RWPE1 (cell line): ENCODE measurements at regions not wholly inside any gene's neighbourhood (a gene's known extent, or its start where the extent isn't known, plus 50 kb on each side); places are given as distances from the start of the nearest gene placed in this dataset.

ENCODE experiments used
- CTCF ChIA-PET: fragments of 350-600 bp; sonication (Branson Sonifier 250); formaldehyde crosslinking; extraction: SDS; loops from one replicate; lab custom pipeline; 2021; lab: Yijun Ruan, JAX
- POLR2A ChIA-PET: fragments of 400-600 bp; formaldehyde crosslinking; extraction: SDS; loops from one replicate; lab custom pipeline; 2020; ENCODE audit warnings: antibody characterized with exemption; ENCODE audit not compliant: low non-redundant PET; lab: Yijun Ruan, JAX
- DNase-seq: peaks from one replicate; pipeline ENCODE4 v3.0.0; 2012; ENCODE audit warnings: low spot score
- H3K27ac ChIP-seq: fragments of 450-650 bp; 2 replicates; pipeline ENCODE4 v1.5.1; 2017
- TF ChIP-seq, protein P1 (sequence below): fragments of 450-650 bp; conservative IDR thresholded peaks from 2 replicates; pipeline ENCODE4 v1.5.1; 2017; ENCODE audit warnings: low read depth, mild to moderate bottlenecking

DNA sequence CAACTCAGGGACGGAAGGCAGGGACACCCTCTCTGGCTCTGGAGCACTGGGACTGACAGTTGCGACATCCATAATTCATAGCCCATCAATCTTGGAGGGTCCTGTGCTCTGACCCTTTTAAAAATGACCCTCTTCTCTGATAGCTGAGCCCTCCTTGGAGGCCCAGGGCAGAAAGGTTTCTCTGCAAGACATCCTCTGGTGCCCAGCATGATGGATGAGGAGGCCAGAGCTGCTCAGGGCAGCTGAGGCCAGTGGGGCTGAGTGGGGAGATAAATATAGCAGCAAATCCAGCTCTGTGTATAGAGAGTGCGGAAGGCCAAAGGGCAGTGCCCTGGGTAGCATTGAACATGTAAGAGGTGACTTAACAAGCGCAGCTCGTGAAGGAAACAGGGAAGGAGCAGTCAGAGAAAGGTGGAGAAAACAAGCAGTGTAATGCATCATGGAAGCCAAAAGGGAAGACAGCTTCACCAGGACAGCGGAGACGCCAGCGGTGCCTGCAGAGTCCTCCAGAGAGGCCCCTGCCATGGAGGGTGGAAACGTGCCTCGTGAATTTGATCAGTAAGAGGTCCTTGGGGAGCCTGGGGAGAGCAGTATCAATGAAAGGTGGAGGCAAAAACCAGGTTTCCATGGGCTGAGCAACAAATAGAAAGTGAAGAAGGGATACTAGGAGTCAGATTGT, 50.4 kb upstream of the FMOD start:
- ChIA-PET CTCF (interaction anchor here (0.5 to 0.8 kb wide), 5 partner anchors 27 to 1248 kb away, joined by 3 to 7 read pairs (median 3); no protein-coding TSS in a partner anchor), POLR2A (no interaction called here)
- TF ChIP-seq, protein P1, sequence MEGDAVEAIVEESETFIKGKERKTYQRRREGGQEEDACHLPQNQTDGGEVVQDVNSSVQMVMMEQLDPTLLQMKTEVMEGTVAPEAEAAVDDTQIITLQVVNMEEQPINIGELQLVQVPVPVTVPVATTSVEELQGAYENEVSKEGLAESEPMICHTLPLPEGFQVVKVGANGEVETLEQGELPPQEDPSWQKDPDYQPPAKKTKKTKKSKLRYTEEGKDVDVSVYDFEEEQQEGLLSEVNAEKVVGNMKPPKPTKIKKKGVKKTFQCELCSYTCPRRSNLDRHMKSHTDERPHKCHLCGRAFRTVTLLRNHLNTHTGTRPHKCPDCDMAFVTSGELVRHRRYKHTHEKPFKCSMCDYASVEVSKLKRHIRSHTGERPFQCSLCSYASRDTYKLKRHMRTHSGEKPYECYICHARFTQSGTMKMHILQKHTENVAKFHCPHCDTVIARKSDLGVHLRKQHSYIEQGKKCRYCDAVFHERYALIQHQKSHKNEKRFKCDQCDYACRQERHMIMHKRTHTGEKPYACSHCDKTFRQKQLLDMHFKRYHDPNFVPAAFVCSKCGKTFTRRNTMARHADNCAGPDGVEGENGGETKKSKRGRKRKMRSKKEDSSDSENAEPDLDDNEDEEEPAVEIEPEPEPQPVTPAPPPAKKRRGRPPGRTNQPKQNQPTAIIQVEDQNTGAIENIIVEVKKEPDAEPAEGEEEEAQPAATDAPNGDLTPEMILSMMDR: no peak
- H3K27ac ChIP-seq: no peak overlapping the region
- no peak for DNase-seq

DNA sequence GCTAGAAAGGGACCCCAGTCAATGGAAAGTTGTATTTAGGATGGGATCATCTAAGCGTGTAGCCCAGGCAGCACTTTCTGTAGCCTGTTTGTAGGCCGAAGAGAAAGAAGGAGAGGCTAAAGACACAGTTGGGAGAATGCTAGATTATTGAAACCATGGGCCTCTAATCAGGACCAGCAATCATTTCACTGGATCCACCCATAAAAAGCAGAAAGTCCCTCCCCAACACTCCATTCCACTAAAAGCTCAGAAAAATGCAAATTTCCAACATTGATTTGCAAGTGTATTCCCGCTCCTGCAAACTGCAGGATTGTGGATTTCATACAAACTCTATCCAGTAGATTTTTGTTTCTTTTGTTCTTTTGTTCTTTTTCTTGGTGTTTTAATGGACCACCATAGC, 51.2 kb upstream of the FMOD start:
- DNase-seq: no peak
- ChIA-PET CTCF (interaction anchor here (0.6 to 1.0 kb wide), 2 partner anchors 40 to 802 kb away, joined by 3 read pairs; no protein-coding TSS in a partner anchor), POLR2A (no interaction called here)
- H3K27ac ChIP-seq: no peak overlapping the region
- TF ChIP-seq, protein P1: no peak

DNA sequence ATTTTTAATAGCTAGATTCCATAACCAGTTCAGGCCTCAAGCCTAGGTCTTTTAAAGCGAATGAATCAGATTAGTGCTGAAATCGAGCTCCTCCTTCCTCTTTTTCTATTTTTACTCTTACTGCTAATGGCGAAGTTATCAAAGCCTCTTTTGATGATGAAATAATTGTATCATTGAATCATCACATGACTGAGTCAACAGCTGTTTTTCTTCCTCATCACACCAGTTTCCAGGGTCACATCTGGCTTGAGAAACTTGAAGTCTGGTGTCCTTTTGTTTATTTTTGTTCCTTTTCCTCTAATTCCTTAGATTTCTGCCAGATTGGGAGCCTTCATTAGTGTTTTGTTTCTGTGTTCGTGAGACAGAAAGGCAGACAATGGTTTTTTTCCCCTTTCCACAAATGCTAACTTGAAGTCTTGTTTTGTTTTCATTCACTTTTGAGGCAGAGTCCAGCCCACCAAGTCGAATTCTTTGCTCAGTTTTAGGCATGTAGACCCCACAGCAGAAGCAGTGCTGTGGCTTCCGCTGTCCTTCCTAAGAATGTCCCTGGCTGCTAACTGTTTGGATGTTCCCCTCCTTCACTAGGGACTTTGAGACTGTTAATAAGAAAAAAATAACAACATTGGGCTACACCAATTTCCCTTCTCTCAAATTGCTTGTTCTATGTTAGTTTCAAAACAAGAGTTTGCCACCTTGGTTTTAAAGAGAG, 51.9 kb upstream of the FMOD start:
- ChIA-PET POLR2A (no interaction called here), CTCF (interaction anchor here (0.6 to 1.0 kb wide), 2 partner anchors 40 to 802 kb away, joined by 3 read pairs; no protein-coding TSS in a partner anchor)
- peak; percentile 73 for DNase-seq
- TF ChIP-seq, protein P1: no peak
- no peak overlapping the region for H3K27ac ChIP-seq

DNA sequence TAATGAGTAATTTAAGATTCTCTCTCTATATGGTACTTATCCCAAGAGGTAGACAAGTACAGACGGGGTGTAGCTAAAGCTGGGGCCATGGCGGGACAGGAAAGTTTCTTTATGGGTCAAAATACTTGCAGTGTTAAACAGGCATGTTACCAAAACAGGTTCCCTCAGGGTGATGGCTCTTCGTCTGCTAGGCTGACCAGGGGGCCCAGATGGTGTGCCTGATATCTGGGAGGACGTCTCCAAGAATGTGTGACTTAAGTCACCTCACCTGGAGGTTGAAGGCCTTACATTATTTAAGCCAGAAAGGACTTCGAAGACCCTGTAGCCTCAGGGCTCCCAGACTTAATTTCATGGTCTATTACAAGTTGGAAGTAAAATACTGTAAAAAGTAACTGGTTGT, 52.7 kb upstream of the FMOD start:
- TF ChIP-seq, protein P1: no peak

DNA sequence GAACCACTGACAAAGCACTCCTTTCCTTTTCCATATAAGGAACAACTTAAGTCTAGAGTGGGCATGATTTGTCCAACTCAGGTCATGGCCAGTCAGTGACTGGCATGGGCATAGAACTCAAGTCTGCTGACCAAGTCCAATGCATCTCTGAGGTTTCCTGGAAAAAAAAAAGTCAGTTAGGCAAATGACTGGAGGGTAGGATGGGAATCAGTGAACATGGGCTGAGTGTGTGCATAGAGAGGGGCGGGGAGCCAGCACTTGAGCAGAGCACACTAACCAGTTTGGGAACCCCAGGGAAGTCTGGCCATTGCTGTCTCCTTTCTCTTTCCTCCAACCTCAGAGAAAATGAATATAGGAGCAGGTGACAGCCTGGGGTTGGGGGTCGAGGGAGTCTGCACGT, 53.6 kb upstream of the FMOD start:
- TF ChIP-seq, protein P1: no peak
- ChIA-PET POLR2A (no interaction called here), CTCF (no interaction called here)
- DNase-seq: no peak
- no peak overlapping the region for H3K27ac ChIP-seq

More for the DNA sequence above, 52.7 kb upstream of the FMOD start:
- DNase-seq: no peak
- ChIA-PET CTCF (no interaction called here), POLR2A (no interaction called here)
- no peak overlapping the region for H3K27ac ChIP-seq

DNA sequence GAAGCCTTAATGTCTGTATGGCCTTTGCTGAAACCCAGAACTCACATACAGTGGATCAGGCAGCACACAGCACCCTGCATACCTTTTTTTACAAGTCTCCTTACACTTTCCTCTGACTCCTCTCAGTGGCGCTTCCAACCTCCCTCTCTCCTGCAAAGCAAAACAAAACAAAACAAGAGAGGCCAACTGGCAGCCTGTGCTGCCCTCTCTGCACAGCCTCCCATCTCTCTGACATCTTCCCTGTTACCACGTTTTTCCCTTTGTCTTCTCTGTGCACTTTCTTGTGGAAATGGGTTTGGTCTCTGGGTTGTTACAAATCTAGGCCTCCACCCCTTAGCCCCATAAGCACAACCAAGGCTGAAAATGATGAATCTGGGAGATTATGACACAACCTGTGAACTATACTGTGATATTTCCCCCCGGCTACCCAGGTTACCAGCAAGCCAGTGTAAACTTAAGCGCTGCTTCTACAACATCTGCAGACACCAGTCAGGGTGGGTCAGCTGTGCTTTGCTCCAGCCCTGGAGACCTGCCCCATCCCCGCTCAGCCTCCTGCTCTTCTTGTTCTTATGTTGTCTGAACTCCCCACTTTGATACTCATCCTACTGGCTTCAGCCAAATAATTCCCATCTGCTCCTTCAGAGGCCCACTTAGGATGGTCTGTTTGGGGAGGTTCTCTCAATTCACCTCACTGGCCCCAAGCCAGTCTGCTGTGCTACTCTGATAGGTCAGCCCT, 54.9 kb upstream of the FMOD start:
- no peak overlapping the region for H3K27ac ChIP-seq
- CTCF ChIA-PET: no interaction called here
- TF ChIP-seq, protein P1: no peak
- POLR2A ChIA-PET: no interaction called here
- no peak for DNase-seq
